ENCODE measurements at regions not wholly inside any gene's neighbourhood (a gene's known extent, or its start where the extent isn't known, plus 50 kb on each side); places are given as distances from the start of the nearest gene placed in this dataset.

DNA sequence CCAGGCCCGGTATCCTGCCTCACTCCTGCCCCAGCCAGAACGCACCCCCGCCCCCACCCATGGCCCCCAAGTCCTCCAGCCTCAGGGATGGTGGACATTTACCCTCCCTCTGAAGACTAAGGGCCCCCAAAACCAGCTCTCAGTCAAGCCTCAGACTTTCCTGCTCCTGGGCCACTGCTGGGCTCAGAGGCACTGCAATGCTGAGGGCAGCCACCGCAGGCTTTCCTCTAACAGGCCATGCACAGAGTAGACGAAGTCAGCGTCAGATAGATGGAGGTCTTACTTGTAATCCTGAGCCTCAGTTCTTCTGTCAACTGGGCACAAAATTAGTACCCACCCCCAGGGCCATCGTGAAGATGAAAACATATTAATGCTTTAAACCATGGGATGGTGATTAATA is 92.6 kb downstream of the TTC32 start:
- TF ChIP-seq, protein P1, sequence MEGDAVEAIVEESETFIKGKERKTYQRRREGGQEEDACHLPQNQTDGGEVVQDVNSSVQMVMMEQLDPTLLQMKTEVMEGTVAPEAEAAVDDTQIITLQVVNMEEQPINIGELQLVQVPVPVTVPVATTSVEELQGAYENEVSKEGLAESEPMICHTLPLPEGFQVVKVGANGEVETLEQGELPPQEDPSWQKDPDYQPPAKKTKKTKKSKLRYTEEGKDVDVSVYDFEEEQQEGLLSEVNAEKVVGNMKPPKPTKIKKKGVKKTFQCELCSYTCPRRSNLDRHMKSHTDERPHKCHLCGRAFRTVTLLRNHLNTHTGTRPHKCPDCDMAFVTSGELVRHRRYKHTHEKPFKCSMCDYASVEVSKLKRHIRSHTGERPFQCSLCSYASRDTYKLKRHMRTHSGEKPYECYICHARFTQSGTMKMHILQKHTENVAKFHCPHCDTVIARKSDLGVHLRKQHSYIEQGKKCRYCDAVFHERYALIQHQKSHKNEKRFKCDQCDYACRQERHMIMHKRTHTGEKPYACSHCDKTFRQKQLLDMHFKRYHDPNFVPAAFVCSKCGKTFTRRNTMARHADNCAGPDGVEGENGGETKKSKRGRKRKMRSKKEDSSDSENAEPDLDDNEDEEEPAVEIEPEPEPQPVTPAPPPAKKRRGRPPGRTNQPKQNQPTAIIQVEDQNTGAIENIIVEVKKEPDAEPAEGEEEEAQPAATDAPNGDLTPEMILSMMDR (IDR thresholded peaks at IDR 0.05; ENCODE audit: low read length) = no peak
- no peak for TF ChIP-seq EZH2 (optimal IDR thresholded peaks at IDR 0.05; ENCODE audit: low read depth, low read length)

All from MM.1S (cell line).